Pancreas (tissue), 10 donors: ENCODE measurements at regions not wholly inside any gene's neighbourhood (a gene's known extent, or its start where the extent isn't known, plus 50 kb on each side); places are given as distances from the start of the nearest gene placed in this dataset.

ENCODE experiments used
- ATAC-seq, 4 donors: fragments of 200-7000 bp; cut with Tn5 transposase; one replicate each; pipeline versions ENCODE4 v1.8.0 to v1.9.1; 2020; ENCODE audit warnings: mild to moderate bottlenecking in 4 of 4, moderate library complexity in 4 of 4
- DNase-seq, 6 donors: peaks; one replicate each; pipeline ENCODE4 v3.0.0-alpha.2; 2020
- FAIRE-seq: peaks from 2 replicates; lab custom pipeline; 2012; peaks lifted over from hg19 to GRCh38; lab: Jason Lieb, UNC
- H3K27ac ChIP-seq, 4 donors: fragments of 200-600 bp; sonication (generic); 1 replicate in 3 of 4; 2 replicates in 1 of 4; pipeline versions ENCODE4 v1.5.0 to v1.8.0; 2020
- H3K27me3 ChIP-seq, 4 donors: fragments of 200-600 bp; one replicate each; pipeline ENCODE4 v1.8.0; 2021
- H3K36me3 ChIP-seq, 3 donors: fragments of 200-600 bp; sonication (generic) in 1 of 3; one replicate each; pipeline versions ENCODE4 v1.5.0 to v1.8.0; 2020 to 2021
- H3K4me1 ChIP-seq, 3 donors: fragments of 200-600 bp; one replicate each; pipeline ENCODE4 v1.8.0; 2021
- H3K4me3 ChIP-seq, 4 donors: fragments of 200-600 bp; sonication (generic) in 2 of 4; one replicate each; pipeline versions ENCODE4 v1.5.0 to v1.8.0; 2020 to 2021
- H3K9me3 ChIP-seq, 4 donors: fragments of 200-600 bp; one replicate each; pipeline ENCODE4 v1.8.0; 2021
- WGBS, 2 donors: extraction: QIAGEN DNeasy Blood & Tissue Kit; methylation state at CpG; one replicate each; pipeline ENCODE4 v1.1.7; 2013; 5-methylcytosine and 5-hydroxymethylcytosine counted together
- intact Hi-C, 3 donors: fragments of 100-400 bp; cut with DNase I; formaldehyde crosslinking; loops; one replicate each; pipeline versions ENCODE4 v1.11.1 to v1.14.2; 2022
- TF ChIP-seq, protein P1 (sequence below), 4 donors: fragments of 200-600 bp; sonication (generic) in 3 of 4; IDR thresholded peaks; one replicate each; pipeline versions ENCODE4 v1.5.0 to v1.8.0; 2021; ENCODE audit warnings: antibody characterized with exemption in 4 of 4
- donor health status: healthy with polysubstance abuse.
- donor health status: DM: no; HTN: no; CAD: no; lungs with moderate emphysema.
- donor health status: DM: no; HTN: no; CAD: no.
- donor health status: control.
- donor health status: control.
- donor health status: Bipolar disorder and iron deficiency.
- donor health status: DM: yes; HTN: yes; CAD: no.
- donor health status: DM: no; HTN: no; CAD: no.
- donor health status: DM: no; HTN: no; CAD: no.
- donor health status: DM: yes; HTN: yes; CAD: no.

DNA sequence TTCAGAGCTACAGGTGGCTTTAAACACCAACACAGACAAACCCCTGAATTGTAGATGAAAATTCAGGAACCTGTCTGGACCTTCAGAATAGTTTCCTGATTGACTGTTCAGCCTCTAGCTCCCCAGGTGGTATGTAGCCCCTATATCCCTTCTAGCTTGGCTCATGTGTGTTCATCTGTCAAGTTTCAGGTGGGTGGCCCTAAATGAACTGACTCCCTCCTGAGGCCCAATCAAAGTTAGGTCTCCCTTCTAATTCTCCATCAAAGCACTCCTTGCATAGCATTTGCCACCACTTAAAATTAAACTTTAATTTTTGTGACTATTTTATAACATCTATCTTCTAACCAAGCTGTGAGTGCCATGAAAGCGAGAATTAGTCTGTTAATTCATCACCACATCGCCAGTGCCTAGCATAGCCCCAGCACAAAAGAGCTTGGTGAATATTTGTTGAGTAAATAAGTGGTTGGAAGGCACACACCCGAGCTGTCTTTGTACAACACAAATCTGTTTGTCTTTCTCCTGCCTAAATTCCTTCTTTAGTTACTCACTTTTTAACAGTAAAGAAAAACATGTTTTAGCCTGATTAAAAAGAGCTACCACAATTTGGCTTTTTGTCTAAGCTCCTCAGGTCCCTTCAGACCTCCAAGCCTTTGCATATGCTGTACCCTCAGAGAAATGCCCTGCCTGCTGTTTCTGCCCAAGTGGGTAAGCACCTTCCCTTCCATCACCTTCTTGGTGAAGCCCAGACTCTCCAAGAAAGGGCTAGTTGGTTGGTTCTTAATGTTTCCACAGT lies 138.1 kb upstream of the HMHB1 start:
- 22 to 23% methylated on average over 3 of the region's 3 CpGs for WGBS, 2 donors
- H3K9me3 ChIP-seq: no peaks in the 10 kb centered on the region
- H3K4me1 ChIP-seq: peaks cover 0 to 3% (median 0%) of the 10 kb centered on the region in 3 donors
- FAIRE-seq (no peak), DNase-seq (no peak), ATAC-seq (peak in 3 of 4 donors; percentile 66 to 74 (median 72))
- H3K36me3 ChIP-seq: no peaks in the 10 kb centered on the region
- no peak overlapping the region for H3K4me3 ChIP-seq
- no peak overlapping the region for H3K27ac ChIP-seq
- peaks cover 0 to 4% (median 0%) of the 10 kb centered on the region in 4 donors for H3K27me3 ChIP-seq
- TF ChIP-seq, protein P1, sequence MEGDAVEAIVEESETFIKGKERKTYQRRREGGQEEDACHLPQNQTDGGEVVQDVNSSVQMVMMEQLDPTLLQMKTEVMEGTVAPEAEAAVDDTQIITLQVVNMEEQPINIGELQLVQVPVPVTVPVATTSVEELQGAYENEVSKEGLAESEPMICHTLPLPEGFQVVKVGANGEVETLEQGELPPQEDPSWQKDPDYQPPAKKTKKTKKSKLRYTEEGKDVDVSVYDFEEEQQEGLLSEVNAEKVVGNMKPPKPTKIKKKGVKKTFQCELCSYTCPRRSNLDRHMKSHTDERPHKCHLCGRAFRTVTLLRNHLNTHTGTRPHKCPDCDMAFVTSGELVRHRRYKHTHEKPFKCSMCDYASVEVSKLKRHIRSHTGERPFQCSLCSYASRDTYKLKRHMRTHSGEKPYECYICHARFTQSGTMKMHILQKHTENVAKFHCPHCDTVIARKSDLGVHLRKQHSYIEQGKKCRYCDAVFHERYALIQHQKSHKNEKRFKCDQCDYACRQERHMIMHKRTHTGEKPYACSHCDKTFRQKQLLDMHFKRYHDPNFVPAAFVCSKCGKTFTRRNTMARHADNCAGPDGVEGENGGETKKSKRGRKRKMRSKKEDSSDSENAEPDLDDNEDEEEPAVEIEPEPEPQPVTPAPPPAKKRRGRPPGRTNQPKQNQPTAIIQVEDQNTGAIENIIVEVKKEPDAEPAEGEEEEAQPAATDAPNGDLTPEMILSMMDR (IDR thresholded peaks at IDR 0.05): no peak
- intact Hi-C loops: no loop called here

DNA sequence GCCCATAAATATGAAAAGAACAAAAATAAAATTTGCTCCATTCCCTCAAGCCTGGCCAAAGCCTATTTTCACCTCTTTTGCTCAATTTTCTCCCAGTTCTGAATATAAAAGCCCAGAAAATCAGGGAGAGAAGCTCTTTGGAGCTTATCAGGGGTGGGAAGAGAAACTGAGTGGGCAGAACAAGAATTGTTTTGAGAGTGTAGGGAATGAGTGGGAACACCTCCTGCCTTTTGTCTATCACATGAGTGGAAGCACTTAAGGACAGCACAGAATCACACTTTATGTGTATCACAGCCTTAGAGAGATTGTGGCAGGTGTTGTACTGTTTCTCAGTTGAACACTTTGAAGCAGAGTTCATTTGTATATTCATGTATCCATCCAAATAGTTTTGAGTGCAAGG lies 139.2 kb upstream of the HMHB1 start:
- Histone ChIP-seq H3K4me3 (no peak overlapping the region), H3K4me1 (peaks cover 0 to 3% (median 0%) of the 10 kb centered on the region in 3 donors), H3K36me3 (no peaks in the 10 kb centered on the region), H3K9me3 (no peaks in the 10 kb centered on the region), H3K27ac (no peak overlapping the region), H3K27me3 (peaks cover 0 to 4% (median 0%) of the 10 kb centered on the region in 4 donors)
- DNase-seq (no peak), FAIRE-seq (no peak), ATAC-seq (no peak)
- TF ChIP-seq, protein P1 (IDR thresholded peaks at IDR 0.05): no peak
- intact Hi-C loops: no loop called here

DNA sequence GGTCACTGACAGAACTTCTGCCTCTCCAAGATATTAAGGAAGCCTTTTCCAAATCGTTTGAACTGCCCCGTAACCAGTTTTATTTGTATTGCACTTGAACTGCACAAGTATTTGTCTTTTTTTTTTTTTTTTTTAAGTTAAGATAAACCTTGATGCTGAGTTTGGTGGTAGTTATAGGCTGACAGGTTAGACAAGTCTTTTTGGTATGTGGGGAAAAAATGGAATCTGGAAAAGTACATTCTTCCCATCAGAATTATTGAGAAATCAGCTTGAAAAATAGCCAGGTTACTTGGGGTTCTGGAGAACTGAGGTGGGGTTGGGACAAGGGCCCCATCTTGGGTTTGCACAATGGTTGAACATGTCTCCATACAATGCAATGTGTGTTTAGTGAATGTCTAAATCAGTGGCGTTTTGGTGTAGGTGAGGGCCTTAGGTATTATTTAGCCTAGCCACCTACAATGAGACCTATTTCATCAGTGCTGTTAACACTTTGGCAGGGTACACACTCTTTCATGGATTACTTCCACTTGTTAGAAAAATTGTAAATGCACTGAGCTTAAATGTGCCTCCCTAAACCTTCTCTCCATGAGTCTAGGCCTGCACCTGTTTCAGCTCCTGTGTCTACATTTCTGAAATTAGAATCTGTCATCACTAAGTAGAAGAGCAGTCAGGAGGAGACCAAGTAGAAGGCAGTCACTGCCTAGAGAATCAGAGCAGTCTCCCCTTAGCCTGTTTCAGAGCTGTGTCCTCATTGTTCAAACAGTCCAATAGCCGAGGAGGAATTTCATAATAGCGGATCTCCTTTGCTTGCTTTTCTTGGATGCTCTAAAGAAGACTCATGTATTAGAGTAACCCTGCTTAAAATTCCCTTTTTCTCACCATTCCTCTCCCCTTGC lies 140.0 kb upstream of the HMHB1 start:
- H3K9me3 ChIP-seq: no peaks in the 10 kb centered on the region

DNA sequence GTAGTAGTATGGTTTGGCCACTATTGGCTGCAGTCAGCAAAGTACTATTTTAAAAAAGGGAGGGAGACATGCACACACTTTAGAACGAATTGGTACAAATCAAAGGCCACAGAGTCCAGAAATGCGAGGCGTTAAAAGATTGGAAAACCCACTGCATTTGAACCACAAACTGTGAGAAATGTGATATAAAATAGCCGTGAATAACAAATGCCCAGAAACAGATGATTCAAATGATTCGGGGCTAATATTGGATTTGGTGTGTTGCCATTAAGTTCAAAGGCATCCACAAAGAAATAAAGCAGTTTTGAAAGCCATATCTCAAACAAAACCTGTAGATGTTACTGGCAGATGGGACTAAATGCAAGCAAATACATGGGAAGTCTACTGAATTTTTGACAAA lies 140.9 kb upstream of the HMHB1 start:
- DNase-seq: no peak
- Histone ChIP-seq H3K36me3 (no peaks in the 10 kb centered on the region), H3K4me1 (peaks cover 0 to 3% (median 0%) of the 10 kb centered on the region in 3 donors), H3K27me3 (peaks cover 0 to under 1% (median 0%) of the 10 kb centered on the region in 4 donors), H3K9me3 (no peaks in the 10 kb centered on the region), H3K4me3 (no peak overlapping the region), H3K27ac (no peak overlapping the region)
- ATAC-seq: no peak
- FAIRE-seq: no peak
- intact Hi-C loops: no loop called here
- TF ChIP-seq, protein P1 (IDR thresholded peaks at IDR 0.05): no peak
- WGBS, 2 donors: 86 to 91% methylated on average over 5 of the region's 5 CpGs

More for the DNA sequence above, 140.0 kb upstream of the HMHB1 start:
- WGBS, 2 donors: 71 to 75% methylated on average over 5 of the region's 5 CpGs
- DNase-seq (no peak), FAIRE-seq (no peak), ATAC-seq (no peak)
- no peak overlapping the region for H3K4me3 ChIP-seq
- peaks cover 0 to 4% (median 0%) of the 10 kb centered on the region in 4 donors for H3K27me3 ChIP-seq
- intact Hi-C loops: no loop called here
- peaks cover 0 to 3% (median 0%) of the 10 kb centered on the region in 3 donors for H3K4me1 ChIP-seq
- TF ChIP-seq, protein P1 (IDR thresholded peaks at IDR 0.05): no peak
- no peak overlapping the region for H3K27ac ChIP-seq
- no peaks in the 10 kb centered on the region for H3K36me3 ChIP-seq
